MM.1S (cell line): ENCODE measurements at regions not wholly inside any gene's neighbourhood (a gene's known extent, or its start where the extent isn't known, plus 50 kb on each side); places are given as distances from the start of the nearest gene placed in this dataset.

Experiments
- DNase-seq: peaks from one replicate; pipeline ENCODE4 v3.0.0-alpha.2; 2015
- H2AFZ ChIP-seq: fragments of 300-600 bp; sonication (generic); 2 replicates; pipeline ENCODE4 v1.6.0; 2016; ENCODE audit warnings: antibody characterized with exemption, low read length
- H3F3A ChIP-seq: fragments of 300-600 bp; sonication (generic); 2 replicates; pipeline ENCODE4 v1.6.1; 2016; ENCODE audit warnings: mild to moderate bottlenecking, antibody characterized with exemption, low read length, moderate library complexity, mixed read lengths; ENCODE audit not compliant: insufficient read depth
- H3K27ac ChIP-seq: fragments of 300-600 bp; sonication (generic); 2 replicates; pipeline ENCODE4 v1.5.1; 2016; ENCODE audit warnings: mild to moderate bottlenecking, low read length
- H3K27me3 ChIP-seq: fragments of 300-600 bp; sonication (generic); replicated peaks from 2 replicates; pipeline ENCODE4 v1.6.0; 2016; ENCODE audit warnings: low read length; ENCODE audit not compliant: insufficient read depth
- H3K36me3 ChIP-seq: fragments of 300-600 bp; sonication (generic); replicated peaks from 2 replicates; pipeline ENCODE4 v1.6.1; 2016; ENCODE audit warnings: mild to moderate bottlenecking, low read length, mixed read lengths; ENCODE audit not compliant: insufficient read depth
- H3K4me1 ChIP-seq: fragments of 300-600 bp; sonication (generic); 2 replicates; pipeline ENCODE4 v1.6.1; 2016; ENCODE audit warnings: low read length, mixed read lengths
- H3K4me2 ChIP-seq: fragments of 300-600 bp; sonication (generic); 2 replicates; pipeline ENCODE4 v1.6.0; 2016; ENCODE audit warnings: low read depth, low read length
- H3K4me3 ChIP-seq: fragments of 300-600 bp; sonication (generic); 2 replicates; pipeline ENCODE4 v1.5.1; 2016; ENCODE audit warnings: low read length, mixed read lengths
- H3K79me2 ChIP-seq: fragments of 300-600 bp; sonication (generic); 2 replicates; pipeline ENCODE4 v1.6.1; 2016; ENCODE audit warnings: mixed run types, low read length, mixed read lengths
- H3K9ac ChIP-seq: fragments of 300-600 bp; sonication (generic); 2 replicates; pipeline ENCODE4 v1.6.1; 2016; ENCODE audit warnings: low read length, mixed read lengths
- H3K9me2 ChIP-seq: fragments of 300-600 bp; sonication (generic); replicated peaks from 2 replicates; pipeline ENCODE4 v1.6.1; 2016; ENCODE audit warnings: mild to moderate bottlenecking, low read length, mixed read lengths; ENCODE audit not compliant: insufficient read depth
- H3K9me3 ChIP-seq: fragments of 300-600 bp; sonication (generic); replicated peaks from 2 replicates; pipeline ENCODE4 v1.6.1; 2016; ENCODE audit warnings: mild to moderate bottlenecking, low read length, mixed read lengths; ENCODE audit not compliant: insufficient read depth
- H4K20me1 ChIP-seq: fragments of 300-600 bp; sonication (generic); 2 replicates; pipeline ENCODE4 v1.6.1; 2016; ENCODE audit warnings: mild to moderate bottlenecking, low read length, moderate library complexity, mixed read lengths; ENCODE audit not compliant: insufficient read depth
- EZH2 ChIP-seq: fragments of 300-600 bp; sonication (generic); optimal IDR thresholded peaks from 2 replicates; pipeline ENCODE3; 2017; ENCODE audit warnings: low read depth, mild to moderate bottlenecking, antibody characterized with exemption, low read length, mixed read lengths
- EZH2phosphoT487 ChIP-seq: fragments of 300-600 bp; sonication (generic); IDR thresholded peaks from 2 replicates; pipeline ENCODE4 v1.6.1; 2018; ENCODE audit warnings: antibody characterized with exemption, low read length
- TF ChIP-seq, protein P1 (sequence below): fragments of 300-600 bp; sonication (generic); IDR thresholded peaks from 2 replicates; pipeline ENCODE4 v1.5.1; 2016; ENCODE audit warnings: antibody characterized with exemption, low read length, mixed read lengths

DNA sequence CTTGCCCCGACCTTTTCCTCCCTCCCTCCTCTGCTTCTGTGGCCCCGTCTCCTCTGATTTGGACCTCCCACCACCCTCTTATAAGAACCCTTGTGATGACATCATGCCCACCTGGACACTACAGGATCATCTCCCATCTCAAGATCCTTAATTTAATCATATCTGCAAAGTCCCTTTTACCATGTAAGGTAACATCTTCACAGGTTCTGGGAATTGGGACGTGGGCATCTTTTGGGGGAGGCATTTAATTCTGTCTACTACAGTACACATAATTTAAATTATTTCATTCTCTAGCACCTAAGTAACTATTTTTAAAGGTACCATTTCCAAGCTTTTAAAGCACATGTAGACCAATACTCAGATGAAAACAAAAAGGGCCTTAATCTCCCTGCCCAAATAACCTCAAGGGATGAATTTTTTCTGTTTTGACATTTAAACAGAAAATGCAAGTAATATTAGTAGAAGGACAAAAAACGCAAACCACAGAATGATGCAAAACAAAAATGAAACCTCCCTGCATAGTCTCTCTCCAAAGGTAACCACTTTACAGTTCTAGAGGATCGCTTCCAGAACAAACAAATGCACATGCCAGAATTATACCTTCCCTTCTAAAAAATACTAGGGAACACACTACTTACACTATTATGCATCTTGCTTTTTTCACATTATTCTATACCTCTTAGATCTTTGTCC is 222.1 kb downstream of the AACS start:
- no peaks in the 10 kb centered on the region for H3K27me3 ChIP-seq
- no peak overlapping the region for H3K9ac ChIP-seq
- peak overlapping the region; percentile 47; the same call in 1 of the 2 replicates for H3K4me2 ChIP-seq
- H4K20me1 ChIP-seq: no peaks in the 10 kb centered on the region
- no peaks in the 10 kb centered on the region for H3K36me3 ChIP-seq
- H2AFZ ChIP-seq: no peak overlapping the region
- peak; percentile 43 for DNase-seq
- no peaks in the 10 kb centered on the region for H3K9me3 ChIP-seq
- H3K79me2 ChIP-seq: no peaks in the 10 kb centered on the region
- peak overlapping the region; percentile 27; the same call in 1 of the 2 replicates for H3K4me3 ChIP-seq
- H3F3A ChIP-seq: no peaks in the 10 kb centered on the region
- TF ChIP-seq EZH2phosphoT487 (no peak), EZH2 (no peak)
- TF ChIP-seq, protein P1, sequence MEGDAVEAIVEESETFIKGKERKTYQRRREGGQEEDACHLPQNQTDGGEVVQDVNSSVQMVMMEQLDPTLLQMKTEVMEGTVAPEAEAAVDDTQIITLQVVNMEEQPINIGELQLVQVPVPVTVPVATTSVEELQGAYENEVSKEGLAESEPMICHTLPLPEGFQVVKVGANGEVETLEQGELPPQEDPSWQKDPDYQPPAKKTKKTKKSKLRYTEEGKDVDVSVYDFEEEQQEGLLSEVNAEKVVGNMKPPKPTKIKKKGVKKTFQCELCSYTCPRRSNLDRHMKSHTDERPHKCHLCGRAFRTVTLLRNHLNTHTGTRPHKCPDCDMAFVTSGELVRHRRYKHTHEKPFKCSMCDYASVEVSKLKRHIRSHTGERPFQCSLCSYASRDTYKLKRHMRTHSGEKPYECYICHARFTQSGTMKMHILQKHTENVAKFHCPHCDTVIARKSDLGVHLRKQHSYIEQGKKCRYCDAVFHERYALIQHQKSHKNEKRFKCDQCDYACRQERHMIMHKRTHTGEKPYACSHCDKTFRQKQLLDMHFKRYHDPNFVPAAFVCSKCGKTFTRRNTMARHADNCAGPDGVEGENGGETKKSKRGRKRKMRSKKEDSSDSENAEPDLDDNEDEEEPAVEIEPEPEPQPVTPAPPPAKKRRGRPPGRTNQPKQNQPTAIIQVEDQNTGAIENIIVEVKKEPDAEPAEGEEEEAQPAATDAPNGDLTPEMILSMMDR: no peak
- H3K9me2 ChIP-seq: no peaks in the 10 kb centered on the region
- no peak overlapping the region for H3K27ac ChIP-seq
- no peaks in the 10 kb centered on the region for H3K4me1 ChIP-seq

DNA sequence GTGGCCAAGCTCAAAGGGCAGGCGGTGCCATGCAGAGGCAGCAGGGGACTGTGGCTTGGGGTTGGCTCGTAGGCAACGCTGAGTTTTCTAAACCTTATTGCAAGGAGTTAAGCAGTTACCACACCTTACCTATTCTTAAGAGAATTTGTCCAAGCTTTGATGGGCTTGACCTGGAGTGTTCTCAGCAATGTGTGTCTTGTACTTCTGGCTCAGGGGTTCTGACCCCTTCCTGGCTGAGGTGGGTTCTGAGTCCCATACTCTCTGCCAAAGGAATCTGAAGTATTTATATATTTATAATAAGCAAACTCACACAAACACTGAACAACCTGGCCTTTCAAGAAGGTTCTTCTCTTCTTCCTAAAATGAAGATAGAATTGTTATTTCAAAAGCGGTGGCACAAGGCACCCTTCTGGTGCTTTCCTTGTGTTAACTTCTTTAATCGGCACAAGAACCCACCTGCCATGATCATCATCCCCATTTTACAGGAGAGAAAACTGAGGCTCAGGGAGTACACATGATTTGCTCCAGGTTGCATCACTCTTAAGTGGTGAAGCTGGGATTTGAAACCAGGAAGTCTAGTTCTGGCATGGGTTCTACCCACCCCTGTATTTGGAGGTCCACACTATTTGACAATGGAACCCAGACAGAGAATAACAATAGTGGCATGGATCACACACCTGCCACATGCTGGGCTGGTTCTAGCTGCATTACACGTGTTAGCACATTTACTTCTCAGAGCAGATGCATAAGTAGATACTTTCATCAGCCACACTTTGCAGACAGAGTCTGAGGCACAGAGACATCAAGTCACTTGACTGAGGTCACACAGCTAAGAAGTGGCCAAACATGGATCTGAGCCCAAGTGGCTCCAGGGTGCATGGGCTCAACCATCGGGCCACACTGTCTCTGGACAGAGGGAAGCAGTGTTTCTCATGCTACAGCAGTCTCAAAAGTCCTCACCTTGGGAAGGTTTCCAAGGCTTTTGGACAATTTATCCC is 224.0 kb downstream of the AACS start:
- H3K36me3 ChIP-seq: no peaks in the 10 kb centered on the region
- no peak for DNase-seq
- TF ChIP-seq EZH2 (no peak), EZH2phosphoT487 (no peak)
- TF ChIP-seq, protein P1: no peak

DNA sequence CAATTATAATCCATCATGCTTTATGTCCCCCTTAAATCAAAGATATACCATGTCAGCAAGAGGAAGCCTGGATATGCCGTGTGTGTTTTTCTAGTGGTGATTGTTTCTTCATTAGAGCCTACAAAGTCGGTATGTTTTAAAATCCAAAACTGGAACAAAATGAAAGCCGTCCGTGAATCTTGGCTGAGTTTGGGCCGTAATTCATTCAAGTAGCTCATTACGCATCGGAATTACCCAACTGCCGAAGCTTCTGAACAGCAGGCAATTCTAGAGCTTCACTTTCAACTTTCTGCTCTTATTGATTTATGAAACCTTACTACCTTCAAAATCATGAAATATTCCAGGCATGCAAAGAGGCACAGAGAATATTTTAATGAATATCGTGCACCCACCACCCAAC is 224.7 kb downstream of the AACS start:
- Histone ChIP-seq H3K4me3 (no peak overlapping the region), H3K9ac (no peak overlapping the region), H3K9me3 (no peaks in the 10 kb centered on the region), H3K4me2 (no peak overlapping the region), H3F3A (no peaks in the 10 kb centered on the region), H3K4me1 (no peaks in the 10 kb centered on the region), H3K9me2 (no peaks in the 10 kb centered on the region), H3K27me3 (no peaks in the 10 kb centered on the region), H4K20me1 (no peaks in the 10 kb centered on the region), H3K27ac (no peak overlapping the region), H2AFZ (no peak overlapping the region), H3K79me2 (no peaks in the 10 kb centered on the region), H3K36me3 (no peaks in the 10 kb centered on the region)
- TF ChIP-seq, protein P1: no peak
- TF ChIP-seq EZH2 (no peak), EZH2phosphoT487 (no peak)
- no peak for DNase-seq

More for the DNA sequence above, 224.0 kb downstream of the AACS start:
- no peaks in the 10 kb centered on the region for H3K27me3 ChIP-seq
- no peaks in the 10 kb centered on the region for H3K79me2 ChIP-seq
- no peaks in the 10 kb centered on the region for H3F3A ChIP-seq
- no peak overlapping the region for H3K4me2 ChIP-seq
- H2AFZ ChIP-seq: no peak overlapping the region
- H3K4me1 ChIP-seq: no peaks in the 10 kb centered on the region
- no peak overlapping the region for H3K4me3 ChIP-seq
- H3K27ac ChIP-seq: no peak overlapping the region
- no peaks in the 10 kb centered on the region for H4K20me1 ChIP-seq
- no peaks in the 10 kb centered on the region for H3K9me2 ChIP-seq
- H3K9ac ChIP-seq: no peak overlapping the region
- no peaks in the 10 kb centered on the region for H3K9me3 ChIP-seq
